Suppressor macrophage treated with lipopolysaccharide for 1 hour (primary cell): ENCODE measurements at regions not wholly inside any gene's neighbourhood (a gene's known extent, or its start where the extent isn't known, plus 50 kb on each side); places are given as distances from the start of the nearest gene placed in this dataset.

ENCODE experiments used
- DNase-seq, 3 donors: peaks; one replicate each; pipeline ENCODE4 v3.0.0-alpha.2; 2020 to 2022

DNA sequence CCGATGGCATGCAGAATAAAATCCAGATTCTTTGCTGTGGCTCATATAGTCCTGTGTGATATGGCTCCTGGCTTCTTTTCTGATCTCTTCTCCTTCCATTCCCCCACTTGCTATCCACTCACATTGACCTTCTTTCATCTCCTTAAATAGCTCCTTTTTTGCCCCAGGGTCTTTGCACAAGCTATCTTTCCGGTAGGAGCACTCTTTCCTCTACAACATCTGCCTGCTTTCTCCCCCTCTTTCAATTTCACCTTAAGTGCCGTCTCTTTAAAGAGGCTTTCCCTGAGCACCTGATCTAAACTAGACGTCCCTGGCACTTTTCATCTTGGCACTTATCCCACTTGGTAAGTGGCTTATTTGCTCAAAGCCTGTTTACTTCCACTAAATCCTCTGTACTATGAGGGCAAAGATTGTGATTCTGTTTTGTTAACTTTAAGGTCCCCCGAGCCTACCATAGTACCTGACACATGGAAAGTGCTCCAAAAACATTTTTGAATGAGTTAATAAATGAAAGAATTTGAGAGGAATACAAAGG, 323.3 kb upstream of the TLE3 start:
- no peak for DNase-seq

DNA sequence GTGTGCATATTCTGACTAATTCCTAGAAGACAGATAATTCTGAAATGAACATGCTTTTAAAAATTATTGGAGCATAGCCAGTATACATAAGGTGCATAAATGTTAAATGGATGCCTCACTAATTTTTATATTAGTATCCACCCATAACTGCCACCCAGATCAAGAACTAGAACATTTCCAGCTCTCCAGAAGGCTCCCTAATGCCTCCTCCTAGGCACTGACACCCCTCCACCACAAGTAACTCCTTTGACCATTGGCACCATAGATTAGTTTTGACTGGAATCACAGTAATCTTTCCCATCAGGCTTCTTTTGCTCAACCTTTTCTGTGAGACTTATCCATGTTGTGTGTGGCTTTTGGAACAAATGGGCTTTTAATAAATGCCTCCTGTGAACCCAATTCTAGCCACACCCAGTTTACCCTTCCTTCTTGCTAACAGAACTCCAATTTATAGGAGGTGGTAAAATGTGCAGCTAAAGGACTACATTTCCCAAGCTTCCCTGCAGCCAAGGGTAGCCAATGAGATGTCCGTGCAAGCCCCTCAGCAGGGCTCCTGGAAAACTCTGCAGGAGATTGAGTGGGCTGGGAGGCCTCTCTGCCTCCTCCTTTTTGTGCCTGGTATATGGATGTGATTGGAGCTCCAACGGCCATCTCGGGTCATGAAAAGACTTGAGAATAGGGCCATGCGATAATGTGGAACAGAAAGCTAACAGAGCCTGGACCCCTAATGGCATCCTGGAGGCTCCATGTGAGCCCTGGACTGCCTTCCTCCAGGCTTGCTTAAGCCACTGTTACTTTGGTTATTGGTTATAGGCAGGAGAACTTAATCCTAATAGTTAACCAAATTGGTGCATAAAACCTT, 322.6 kb upstream of the TLE3 start:
- DNase-seq: no peak

DNA sequence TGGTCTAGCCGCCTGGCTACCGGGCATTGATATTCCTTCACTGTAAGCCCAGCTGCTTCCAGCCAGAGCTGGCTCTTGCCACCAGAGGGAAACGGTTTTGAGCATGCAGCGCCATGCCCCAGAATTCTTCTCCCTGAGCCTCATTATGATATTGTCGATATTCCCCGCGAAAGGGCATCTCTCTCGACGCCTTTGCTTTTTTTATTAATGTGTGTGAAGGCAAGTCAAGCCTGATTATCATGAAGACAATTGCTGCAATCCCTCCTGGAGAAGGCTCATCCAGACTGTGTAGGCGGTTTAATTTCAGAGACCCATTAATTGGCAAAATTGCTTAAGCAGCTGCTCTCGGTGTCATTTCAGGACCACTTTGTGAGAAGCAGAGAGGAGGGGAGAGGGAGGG, 321.2 kb upstream of the TLE3 start:
- no peak for DNase-seq

DNA sequence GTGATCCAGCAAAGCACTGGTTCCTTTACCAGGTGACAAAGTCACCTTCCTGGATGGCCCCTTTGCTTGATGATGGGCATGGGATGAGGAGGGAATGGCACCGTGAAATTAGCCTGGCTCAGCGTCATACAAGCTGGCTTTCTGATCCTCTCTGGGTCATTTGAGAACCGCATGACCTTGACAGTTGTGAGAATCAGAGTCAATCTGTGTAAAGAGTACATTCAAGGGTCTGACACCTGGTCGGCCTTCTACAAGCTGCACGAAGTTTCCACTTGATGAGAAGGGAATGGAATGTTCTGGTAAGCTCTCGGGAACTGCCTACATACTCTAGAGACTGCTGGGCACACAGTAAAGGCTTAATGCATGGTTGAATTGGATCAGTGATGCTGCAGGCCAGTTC, 319.8 kb upstream of the TLE3 start:
- DNase-seq: no peak

DNA sequence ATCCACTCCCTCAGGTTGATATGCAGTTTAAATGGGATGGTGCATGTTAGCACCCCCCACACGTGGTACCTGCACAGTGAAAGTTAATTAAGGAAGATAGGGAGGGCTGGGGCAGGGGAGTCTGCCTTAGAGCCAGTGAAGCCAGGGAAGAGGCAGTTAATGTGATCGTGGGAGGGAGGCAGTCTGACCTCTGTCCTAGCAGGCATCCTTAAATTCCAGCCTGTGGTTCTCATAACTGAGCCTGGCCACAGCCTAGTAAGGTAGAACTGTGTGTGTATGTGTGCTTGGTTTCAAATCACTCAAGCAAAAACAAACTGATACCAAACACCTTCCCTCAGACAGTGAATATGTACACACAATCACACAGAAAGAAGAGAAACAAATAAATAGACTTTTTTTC, 319.1 kb upstream of the TLE3 start:
- no peak for DNase-seq

DNA sequence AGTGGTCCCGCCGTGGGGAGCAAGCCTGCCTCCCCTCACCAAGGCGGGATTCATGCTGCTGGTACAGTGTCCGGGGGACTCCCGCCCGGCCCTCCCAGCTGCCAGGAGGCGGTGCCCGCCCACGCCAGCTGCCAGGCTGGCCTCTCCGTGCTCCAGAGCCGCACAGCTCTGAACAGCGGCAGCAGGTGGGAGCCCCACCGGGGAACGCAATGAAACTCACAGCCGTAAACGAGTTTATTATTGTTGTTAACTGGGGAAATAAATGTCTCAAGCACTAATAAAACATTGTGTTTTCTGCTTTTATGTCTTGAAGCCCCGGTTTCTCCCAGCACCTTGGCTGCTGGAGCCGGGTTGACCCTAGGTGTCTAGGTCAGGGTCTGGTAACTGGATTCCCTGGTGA, 317.7 kb upstream of the TLE3 start:
- no peak for DNase-seq

DNA sequence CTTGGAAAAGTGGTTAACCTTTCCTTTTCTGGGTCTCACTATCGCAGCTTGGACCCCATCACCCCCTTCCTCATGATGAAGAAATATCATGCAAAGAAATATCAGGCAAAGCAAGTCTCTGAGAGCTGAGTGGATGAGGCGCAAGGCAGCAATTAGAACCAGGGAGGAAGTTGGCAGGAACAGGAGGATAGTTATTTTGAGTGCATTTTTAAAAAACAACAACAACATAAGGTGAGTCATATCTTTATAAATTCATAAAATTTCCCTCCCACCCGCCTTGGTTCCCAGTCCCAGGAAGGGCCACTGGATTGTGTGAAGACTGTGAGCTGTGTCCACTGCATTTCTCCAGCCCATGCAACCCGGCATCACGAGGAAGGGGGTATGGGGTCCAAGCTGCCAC, 316.9 kb upstream of the TLE3 start:
- no peak for DNase-seq

DNA sequence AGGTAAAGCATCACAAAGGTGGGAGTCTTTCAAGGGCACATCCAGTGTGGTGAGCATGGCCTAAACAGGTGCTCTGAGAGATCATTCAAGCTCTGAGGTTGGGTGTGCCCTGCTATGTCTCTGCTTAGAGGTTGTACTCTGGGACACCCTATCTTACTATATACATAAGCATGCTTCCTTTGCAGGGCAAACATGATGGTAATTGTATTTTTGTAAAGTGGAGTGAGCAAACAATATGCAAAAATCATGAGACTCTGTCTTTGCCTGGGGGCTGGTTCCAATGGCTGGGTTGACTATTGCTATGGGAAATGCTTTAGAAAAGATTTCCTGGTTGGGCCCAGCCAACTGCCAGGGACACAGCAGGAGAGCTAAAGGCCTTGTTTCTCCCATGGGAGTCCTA, 315.1 kb upstream of the TLE3 start:
- no peak for DNase-seq

DNA sequence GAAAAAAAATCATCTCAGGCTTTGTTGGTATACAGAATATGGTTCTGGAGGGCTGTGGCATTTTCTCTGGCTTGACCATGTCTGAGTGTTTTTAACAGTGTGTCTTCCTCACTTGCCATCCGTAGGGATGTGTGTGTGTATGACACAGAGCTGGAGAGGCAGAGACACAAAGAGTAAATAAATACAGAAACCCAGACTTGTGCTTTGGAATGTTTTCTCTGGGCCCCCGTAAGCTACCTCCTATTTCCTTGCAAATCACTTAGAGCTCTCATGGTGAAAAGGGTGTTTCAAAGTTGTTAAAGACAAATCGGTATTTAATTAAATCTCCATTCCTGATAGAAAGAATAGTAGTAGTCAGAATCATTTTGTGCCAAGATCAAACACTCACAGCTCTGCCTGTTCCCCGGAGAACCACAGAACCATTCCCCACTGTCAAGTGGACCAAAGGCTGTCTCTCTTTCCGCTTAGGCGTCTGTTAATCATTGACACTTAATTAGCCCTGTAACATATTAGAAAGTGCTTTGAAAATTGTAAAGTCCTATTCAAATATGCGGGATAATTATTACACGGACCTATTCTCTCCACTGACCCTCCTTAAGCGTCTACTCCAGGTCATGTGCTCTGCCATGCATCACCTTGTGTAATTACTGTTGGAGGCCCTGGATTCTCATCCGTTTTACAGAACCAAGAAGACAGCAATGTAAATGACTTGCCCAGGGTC, 313.6 kb upstream of the TLE3 start:
- DNase-seq: no peak

DNA sequence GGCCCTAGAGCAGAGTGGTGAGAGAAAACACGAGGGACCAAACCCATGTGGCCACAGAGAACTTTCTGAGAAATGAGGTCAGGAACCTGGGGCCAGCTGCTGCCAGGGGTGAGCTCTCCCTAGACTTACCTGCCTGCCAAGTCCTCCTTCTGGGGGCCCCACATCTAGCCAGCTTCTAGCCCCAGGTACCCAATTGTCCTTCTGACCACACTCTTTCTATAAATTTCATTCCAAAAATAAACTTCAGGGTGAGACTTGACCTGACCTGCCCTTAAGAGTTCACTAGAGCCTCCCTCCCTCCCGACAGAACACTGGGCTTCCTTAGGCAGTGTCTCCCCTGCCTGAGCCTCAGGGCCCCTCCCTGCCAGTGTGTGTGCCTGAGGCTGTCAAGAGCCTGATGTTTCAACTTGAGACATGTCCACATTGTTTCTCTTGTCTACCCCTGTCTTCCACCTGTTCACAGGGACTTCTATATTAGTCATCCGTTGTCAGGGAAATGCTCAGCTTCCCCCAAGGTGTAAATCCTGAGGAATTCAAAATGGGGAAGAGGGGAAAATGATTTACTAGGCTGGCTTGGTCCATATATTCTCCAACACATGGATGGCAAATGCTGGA, 312.8 kb upstream of the TLE3 start:
- no peak for DNase-seq

DNA sequence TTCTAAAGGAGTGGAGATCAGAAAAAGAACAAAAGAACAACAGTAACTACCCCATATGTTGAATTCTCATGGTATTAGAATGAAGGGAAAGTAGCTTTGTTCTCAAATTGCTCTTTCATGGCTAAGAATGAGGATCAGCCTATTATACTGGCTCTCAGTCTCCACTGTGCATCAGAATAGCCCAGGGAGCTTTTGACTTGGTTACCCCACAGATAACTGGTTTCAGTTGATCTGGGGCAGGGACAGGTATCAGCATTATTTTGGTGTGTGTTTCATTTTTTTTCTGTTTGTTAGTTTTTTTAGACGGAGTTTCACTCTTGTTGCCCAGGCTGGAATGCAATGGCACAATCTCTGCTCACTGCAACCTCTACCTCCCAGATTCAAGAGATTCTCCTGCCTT, 311.7 kb upstream of the TLE3 start:
- no peak for DNase-seq

DNA sequence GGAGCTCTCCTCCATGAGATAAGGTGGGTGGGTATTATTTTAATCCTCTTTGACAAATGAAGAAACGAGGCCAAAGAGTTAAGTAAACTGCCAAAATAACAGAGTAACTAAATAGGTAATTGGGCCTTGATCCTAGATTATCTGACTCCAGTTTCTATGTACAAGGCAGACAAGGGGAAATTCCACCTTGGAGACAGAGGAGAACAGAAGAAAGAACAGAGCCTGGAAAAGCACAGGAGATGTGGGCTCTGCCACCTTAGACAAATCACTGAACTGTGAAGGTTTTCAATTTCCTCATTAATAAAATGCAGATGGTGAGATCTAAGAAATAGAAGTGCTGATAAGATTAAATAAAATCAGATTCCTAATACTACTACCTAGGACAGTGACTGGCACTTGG, 310.2 kb upstream of the TLE3 start:
- no peak for DNase-seq

DNA sequence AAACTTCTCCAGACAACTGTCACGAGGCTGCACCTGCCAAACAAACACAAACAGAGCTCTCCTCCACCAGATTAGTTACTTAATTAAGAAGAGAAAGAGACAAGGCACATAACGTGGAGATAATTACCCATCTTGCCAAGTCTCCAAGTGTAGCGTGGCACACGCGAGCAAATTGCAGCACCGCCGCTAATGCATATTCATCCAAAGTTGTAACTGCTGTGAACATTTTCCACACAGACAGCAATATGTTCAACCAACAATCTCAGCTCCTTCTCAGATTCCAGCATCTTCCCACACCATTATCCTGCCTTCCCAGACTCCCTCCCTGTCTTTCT, 309.6 kb upstream of the TLE3 start:
- no peak for DNase-seq

DNA sequence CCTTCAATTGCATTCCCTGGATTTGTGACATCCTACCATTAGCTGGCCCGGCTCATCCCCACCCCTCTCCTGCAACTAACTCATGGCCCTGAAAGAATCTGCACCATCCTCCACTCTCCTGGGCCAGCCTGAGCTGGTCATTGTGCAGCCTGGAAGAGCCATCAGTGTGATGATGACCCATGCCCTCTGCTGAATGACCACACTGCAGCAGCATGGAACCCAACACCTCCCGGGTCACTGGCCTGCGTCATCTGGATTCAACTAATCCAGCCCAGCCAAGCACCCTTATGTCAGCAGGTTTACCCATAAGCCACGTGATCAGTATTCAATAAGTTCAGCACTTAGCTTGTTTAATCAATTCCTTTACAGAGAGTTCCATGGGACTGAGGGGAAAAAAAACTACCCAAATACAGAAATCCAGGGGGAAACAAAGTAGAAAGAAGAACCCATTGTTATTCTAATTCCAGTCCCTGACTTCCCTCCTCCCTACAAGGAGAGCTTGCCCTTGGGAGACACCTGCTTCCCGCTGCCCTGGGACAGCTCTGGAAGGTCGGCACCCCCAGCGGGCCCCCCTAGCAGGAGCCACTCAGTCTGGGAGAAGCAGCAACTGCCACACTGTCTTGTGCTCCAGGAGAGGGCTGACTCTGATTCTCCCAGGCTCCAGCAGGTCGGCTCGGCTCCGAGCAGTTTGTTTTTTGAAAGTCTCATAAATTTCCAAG, 309.1 kb upstream of the TLE3 start:
- DNase-seq: no peak

DNA sequence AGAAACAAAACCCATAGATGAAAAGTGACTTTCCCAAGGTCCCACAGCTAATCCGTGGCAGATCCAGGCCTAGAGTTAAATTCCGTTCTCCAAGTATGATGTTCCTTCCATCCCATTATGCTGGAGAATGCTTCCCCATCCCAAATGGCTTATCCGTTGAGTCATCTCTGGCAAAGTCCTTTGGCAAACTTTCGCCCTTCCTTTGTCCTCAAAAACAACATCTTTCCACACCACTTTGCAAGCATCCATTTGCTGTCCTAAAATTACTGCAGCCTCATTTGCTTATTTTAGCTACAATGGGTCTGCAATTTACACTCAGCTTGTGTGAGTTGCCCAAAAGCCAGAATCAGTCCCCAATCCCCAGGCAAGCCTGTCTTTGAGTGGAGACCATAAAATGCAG, 304.0 kb upstream of the TLE3 start:
- DNase-seq: no peak

DNA sequence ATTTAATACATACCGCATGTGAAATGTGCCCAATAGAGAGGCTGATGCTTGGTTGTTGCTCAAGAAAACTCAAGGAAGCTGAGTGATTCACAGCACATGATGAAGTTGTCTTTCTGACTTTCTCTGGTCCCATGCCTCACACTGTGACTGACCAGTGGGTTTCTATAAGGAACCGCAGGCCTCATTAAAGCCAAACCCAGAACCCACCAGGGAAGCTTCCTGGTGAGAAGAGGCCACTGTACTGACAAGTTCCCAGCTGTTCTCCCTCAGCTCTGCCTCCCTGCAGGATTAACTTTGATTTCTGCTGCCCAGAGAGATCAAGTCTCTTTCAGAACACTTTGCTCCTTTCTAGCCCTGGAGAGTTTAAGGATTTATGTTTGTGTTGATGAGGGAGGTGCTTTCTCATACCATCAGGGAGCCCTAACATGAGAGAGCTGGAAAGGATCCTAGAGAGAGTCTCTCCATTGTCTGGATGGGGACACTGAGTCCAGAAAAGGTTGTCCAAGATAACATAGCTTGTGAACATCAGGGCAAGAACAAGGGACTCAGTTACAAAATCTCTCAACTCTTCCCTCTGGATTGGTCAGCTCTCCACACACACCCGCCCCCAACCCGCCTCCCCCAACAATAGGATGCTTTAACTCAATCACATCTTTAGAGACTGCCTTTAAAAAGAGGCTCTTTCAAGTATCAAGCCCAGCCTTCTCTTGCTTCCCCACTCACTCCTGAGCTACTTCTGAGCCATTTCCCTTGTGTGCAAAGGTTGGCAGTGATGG, 303.2 kb upstream of the TLE3 start:
- peak in 2 of 3 donors; percentile 34 to 57 for DNase-seq

DNA sequence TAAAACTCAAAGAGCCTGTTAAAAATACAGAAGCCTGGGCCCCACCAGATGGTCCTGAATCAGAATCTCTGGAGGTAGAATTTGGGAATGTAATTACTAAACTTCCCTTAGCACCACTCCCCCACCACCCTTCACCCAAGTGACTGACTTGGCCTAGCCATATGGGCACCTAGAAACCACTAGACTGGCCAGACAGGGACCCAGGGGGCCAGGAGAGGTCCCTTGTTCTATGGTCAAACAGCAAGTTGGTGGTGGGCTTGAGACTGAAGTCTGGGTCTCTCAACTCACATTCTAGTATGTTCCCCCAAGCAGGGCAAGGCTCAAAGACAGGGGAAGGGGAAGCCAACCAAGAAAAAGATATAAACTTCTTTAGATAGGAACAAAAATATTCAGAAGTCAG, 301.5 kb upstream of the TLE3 start:
- DNase-seq: no peak

DNA sequence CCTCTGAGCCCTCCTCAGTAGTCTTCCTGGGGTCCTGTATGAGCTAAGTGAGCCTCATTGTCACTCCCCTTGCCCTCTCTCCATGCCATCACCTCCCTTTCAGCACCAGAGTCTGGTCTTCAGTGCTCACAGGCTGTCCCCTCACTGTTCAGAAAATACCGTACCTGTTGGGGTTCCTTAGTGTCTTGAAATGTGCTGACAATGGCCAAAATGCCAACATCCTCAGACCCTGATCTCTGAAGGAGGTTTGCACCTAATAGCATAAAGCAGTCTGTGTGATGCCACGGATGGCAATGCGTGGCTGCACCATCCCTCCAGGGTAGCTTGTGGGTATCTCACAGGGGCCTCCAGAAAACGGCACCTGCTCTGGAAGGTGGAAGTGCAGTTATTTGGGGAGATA, 301.0 kb upstream of the TLE3 start:
- DNase-seq: no peak

DNA sequence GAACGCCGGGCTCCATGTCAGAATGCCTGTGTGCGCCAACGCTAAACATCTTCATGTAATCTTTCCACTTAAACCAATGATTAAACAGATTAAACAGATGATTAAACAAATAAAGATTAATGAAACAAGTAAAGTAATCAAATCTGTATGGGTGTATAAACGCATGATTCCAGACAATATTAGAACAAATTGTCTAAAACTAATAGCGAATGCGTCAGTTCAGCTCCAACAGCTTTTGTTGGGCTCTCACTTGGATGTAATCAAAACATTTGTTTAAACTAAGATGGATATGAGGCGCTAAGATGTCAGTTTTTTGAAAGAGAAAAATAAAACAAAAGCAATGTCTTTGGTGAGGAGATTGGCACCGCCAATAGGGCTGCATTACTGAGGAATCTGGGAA, 299.1 kb upstream of the TLE3 start:
- no peak for DNase-seq

DNA sequence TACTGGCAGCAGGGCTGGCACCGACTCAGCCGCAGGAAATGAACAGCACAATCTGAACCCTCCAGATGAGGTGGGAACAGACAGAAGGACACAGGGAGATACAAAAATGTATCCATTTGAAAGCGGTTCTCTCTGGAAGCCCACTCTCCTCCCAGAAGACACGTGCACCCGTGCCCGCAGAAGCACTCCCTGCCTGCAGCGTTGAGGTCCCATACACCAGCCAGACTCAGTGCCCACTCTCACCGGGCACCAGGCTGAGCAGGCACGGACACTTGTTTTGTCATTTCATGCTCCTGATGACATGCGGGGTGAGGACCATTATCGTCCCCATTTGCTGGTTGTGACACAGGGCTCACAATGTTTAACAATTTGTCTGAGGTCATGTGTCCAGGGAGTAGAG, 297.4 kb upstream of the TLE3 start:
- no peak for DNase-seq

DNA sequence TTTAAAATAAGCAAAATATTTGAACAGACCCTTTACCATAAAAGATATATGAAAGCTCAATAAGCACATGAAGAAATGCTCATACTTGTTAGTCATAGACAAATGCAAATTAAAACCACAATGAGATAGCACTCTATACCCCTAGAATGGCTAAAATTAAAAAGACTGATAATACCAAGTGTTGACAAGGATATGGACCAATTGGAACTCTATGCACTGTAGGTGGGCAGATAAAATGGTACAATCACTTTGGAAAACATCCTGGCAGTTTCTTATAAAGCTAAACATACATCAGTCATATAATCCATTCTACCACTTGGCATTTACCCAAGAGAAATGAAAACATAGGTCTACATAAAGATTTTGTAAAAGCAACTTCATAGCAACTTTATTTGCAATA, 293.0 kb upstream of the TLE3 start:
- no peak for DNase-seq

DNA sequence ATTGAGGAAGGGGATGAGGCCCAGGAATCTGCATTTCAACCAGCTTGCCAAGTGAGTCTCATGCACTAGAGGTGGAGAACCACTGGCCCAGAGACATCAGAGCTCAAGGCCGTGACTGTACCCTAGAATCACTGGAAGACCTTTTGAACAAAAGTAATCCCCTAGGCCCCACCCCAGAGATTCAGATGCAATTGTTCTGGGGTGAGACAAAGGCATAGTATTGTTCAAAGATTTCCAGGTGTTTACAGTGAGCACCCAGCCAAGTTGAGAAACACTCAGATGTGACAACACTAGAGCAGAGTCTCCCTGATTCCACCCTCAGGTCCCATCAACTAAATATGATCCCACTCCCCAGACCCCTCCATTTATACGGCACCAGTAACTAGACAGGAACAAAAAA, 290.3 kb upstream of the TLE3 start:
- DNase-seq: peak in 1 of 3 donors; percentile 11

DNA sequence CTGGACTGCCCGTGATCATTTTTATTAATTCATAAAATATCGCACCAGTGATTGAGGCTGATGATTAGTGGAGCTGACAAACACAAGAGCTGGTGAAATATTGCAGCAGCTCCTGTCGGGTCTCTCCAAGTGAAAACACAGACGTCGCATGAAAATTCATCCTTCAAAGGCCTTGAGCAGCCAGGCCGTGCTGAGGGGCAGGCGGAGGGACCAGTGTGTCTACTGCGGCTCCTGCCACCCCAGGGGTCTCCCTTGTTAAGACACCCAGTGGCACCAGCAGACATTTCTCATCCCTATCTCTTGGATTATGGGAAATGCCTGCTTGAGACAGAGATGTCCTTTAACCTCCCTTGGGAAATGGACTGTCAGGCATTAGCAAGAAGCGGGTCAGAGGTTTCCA, 289.4 kb upstream of the TLE3 start:
- no peak for DNase-seq
